Smooth muscle cell (in vitro differentiated cells): ENCODE measurements at regions not wholly inside any gene's neighbourhood (a gene's known extent, or its start where the extent isn't known, plus 50 kb on each side); places are given as distances from the start of the nearest gene placed in this dataset.

Source experiments
- DNase-seq: peaks from one replicate; lab custom pipeline; 2025; ENCODE audit not compliant: unreplicated experiment; lab: John Stamatoyannopoulos, UW
- H2AFZ ChIP-seq: fragments of 200-600 bp; sonication (generic); 2 replicates; pipeline ENCODE4 v1.6.0; 2016; ENCODE audit warnings: antibody characterized with exemption, low read depth, mild to moderate bottlenecking
- H3F3A ChIP-seq: fragments of 200-600 bp; sonication (generic); 2 replicates; pipeline ENCODE4 v1.6.0; 2017; ENCODE audit warnings: antibody characterized with exemption, low read depth
- H3K27ac ChIP-seq: fragments of 200-600 bp; sonication (generic); 2 replicates; pipeline ENCODE4 v1.5.1; 2016; ENCODE audit warnings: low read depth, mild to moderate bottlenecking
- H3K27me3 ChIP-seq: fragments of 200-600 bp; sonication (generic); 2 replicates; pipeline ENCODE4 v1.6.1; 2016; ENCODE audit warnings: low read depth, mild to moderate bottlenecking
- H3K36me3 ChIP-seq: fragments of 200-600 bp; sonication (generic); 2 replicates; pipeline ENCODE4 v1.5.1; 2016; ENCODE audit warnings: low read depth
- H3K4me1 ChIP-seq: fragments of 200-600 bp; sonication (generic); 2 replicates; pipeline ENCODE4 v1.5.1; 2016; ENCODE audit warnings: low read depth
- H3K4me2 ChIP-seq: fragments of 200-600 bp; sonication (generic); 2 replicates; pipeline ENCODE4 v1.6.0; 2016; ENCODE audit warnings: mild to moderate bottlenecking
- H3K4me3 ChIP-seq: fragments of 200-600 bp; sonication (generic); 2 replicates; pipeline ENCODE4 v1.5.1; 2016; ENCODE audit warnings: mild to moderate bottlenecking
- H3K79me2 ChIP-seq: fragments of 200-600 bp; sonication (generic); 2 replicates; pipeline ENCODE4 v1.6.0; 2016; ENCODE audit warnings: low read depth, mild to moderate bottlenecking
- H3K9ac ChIP-seq: fragments of 200-600 bp; sonication (generic); 2 replicates; pipeline ENCODE4 v1.6.0; 2016; ENCODE audit warnings: low read depth
- H3K9me3 ChIP-seq: fragments of 200-600 bp; sonication (generic); replicated peaks from 2 replicates; pipeline ENCODE4 v1.5.1; 2016; ENCODE audit warnings: low read depth
- H4K20me1 ChIP-seq: fragments of 200-600 bp; sonication (generic); 2 replicates; pipeline ENCODE4 v1.6.0; 2016; ENCODE audit warnings: low read depth
- CTCF ChIP-seq: fragments of 200-600 bp; sonication (generic); IDR thresholded peaks from 2 replicates; pipeline ENCODE4 v1.5.1; 2017; ENCODE audit warnings: borderline replicate concordance, mild to moderate bottlenecking, antibody characterized with exemption; ENCODE audit not compliant: insufficient read depth, poor library complexity, severe bottlenecking
- WGBS: methylation state at CpG from one replicate; pipeline ENCODE4 v1.1.7; 2016; ENCODE audit warnings: low lambda C conversion rate; 5-methylcytosine and 5-hydroxymethylcytosine counted together

GRCh38 chr15:29612701-29613100 is 209.6 kb downstream of the TJP1 start:
- no peak for DNase-seq
- H3K9me3 ChIP-seq = no peaks in the 10 kb centered on the region
- no peaks in the 10 kb centered on the region for H4K20me1 ChIP-seq
- no peak overlapping the region for H3K4me3 ChIP-seq
- peaks cover 16% of the 10 kb centered on the region for H3K4me1 ChIP-seq
- no peaks in the 10 kb centered on the region for H3K27me3 ChIP-seq
- no peaks in the 10 kb centered on the region for H3K36me3 ChIP-seq
- WGBS = 6% methylated on average over 5 of the region's 5 CpGs
- H3K9ac ChIP-seq = peak overlapping the region; percentile 49
- H3F3A ChIP-seq = peaks cover 6% of the 10 kb centered on the region
- peak overlapping the region; percentile 81 for H3K27ac ChIP-seq
- no peak for TF ChIP-seq CTCF
- H3K4me2 ChIP-seq = peak overlapping the region; percentile 77
- no peaks in the 10 kb centered on the region for H3K79me2 ChIP-seq
- H2AFZ ChIP-seq = no peak overlapping the region

GRCh38 chr15:29612096-29612495 is 210.2 kb downstream of the TJP1 start:
- Histone ChIP-seq H3K36me3 (no peaks in the 10 kb centered on the region), H3K9me3 (no peaks in the 10 kb centered on the region), H3K79me2 (no peaks in the 10 kb centered on the region), H4K20me1 (no peaks in the 10 kb centered on the region), H3K9ac (peak overlapping the region; percentile 49), H2AFZ (peak overlapping the region; percentile 13), H3F3A (peaks cover 6% of the 10 kb centered on the region), H3K4me3 (no peak overlapping the region), H3K4me2 (peak overlapping the region; percentile 77), H3K27me3 (no peaks in the 10 kb centered on the region), H3K4me1 (peaks cover 16% of the 10 kb centered on the region), H3K27ac (peak overlapping the region; percentile 81)
- 6% methylated on average over 6 of the region's 6 CpGs for WGBS
- no peak for TF ChIP-seq CTCF
- no peak for DNase-seq

- TF ChIP-seq CTCF = no peak
- no peak for DNase-seq
- Histone ChIP-seq H4K20me1 (no peaks in the 10 kb centered on the region), H3K9ac (no peak overlapping the region), H3K4me1 (peaks cover 16% of the 10 kb centered on the region), H3F3A (peaks cover 6% of the 10 kb centered on the region), H3K27ac (no peak overlapping the region), H3K36me3 (no peaks in the 10 kb centered on the region), H3K4me3 (no peak overlapping the region), H3K27me3 (no peaks in the 10 kb centered on the region), H3K9me3 (no peaks in the 10 kb centered on the region), H3K4me2 (no peak overlapping the region), H2AFZ (no peak overlapping the region), H3K79me2 (no peaks in the 10 kb centered on the region)
- 59% methylated on average over 3 of the region's 3 CpGs for WGBS
Observed at GRCh38 chr15:29611057-29611456, 211.2 kb downstream of the TJP1 start.

GRCh38 chr15:29601811-29602210 is 220.5 kb downstream of the TJP1 start:
- Histone ChIP-seq H4K20me1 (no peaks in the 10 kb centered on the region), H3K36me3 (no peaks in the 10 kb centered on the region), H3F3A (no peaks in the 10 kb centered on the region), H3K4me1 (no peaks in the 10 kb centered on the region), H3K4me2 (no peak overlapping the region), H3K27me3 (no peaks in the 10 kb centered on the region), H3K9me3 (no peaks in the 10 kb centered on the region), H3K79me2 (no peaks in the 10 kb centered on the region), H3K4me3 (no peak overlapping the region), H3K27ac (no peak overlapping the region), H3K9ac (no peak overlapping the region), H2AFZ (no peak overlapping the region)
- WGBS = 94% methylated on average over 5 of the region's 5 CpGs
- no peak for DNase-seq
- TF ChIP-seq CTCF = no peak
